SK-N-SH treated with all-trans-retinoic acid at 6 μM for 48 hours (cell line): ENCODE measurements at regions not wholly inside any gene's neighbourhood (a gene's known extent, or its start where the extent isn't known, plus 50 kb on each side); places are given as distances from the start of the nearest gene placed in this dataset.

Source experiments
- BACH2 ChIP-seq: fragments of 250-450 bp; sonication (Bioruptor Pico); IDR thresholded peaks from 2 replicates; pipeline ENCODE4 v1.9.0; 2021; ENCODE audit warnings: mild to moderate bottlenecking, borderline replicate concordance
- PPARA ChIP-seq: fragments of 250-450 bp; sonication (Bioruptor Pico); IDR thresholded peaks from 2 replicates; pipeline ENCODE4 v1.5.0; 2020; ENCODE audit warnings: mild to moderate bottlenecking, borderline replicate concordance
- SNAI2 ChIP-seq: fragments of 250-450 bp; sonication (Bioruptor Pico); IDR thresholded peaks from 2 replicates; pipeline ENCODE4 v1.5.0; 2020; ENCODE audit warnings: mild to moderate bottlenecking, moderate library complexity
- TOX ChIP-seq: fragments of 250-450 bp; sonication (Bioruptor Pico); IDR thresholded peaks from 2 replicates; pipeline ENCODE4 v1.8.0; 2021; ENCODE audit warnings: mild to moderate bottlenecking, moderate library complexity, borderline replicate concordance
- ZC3H10 ChIP-seq: fragments of 250-450 bp; sonication (Bioruptor Pico); IDR thresholded peaks from 2 replicates; pipeline ENCODE4 v1.5.1; 2021; ENCODE audit warnings: mild to moderate bottlenecking, moderate library complexity
- TF ChIP-seq, protein P1 (sequence below): fragments of 250-450 bp; sonication (Bioruptor Pico); IDR thresholded peaks from 2 replicates; pipeline ENCODE4 v1.5.1; 2020; ENCODE audit warnings: low read depth, mild to moderate bottlenecking, moderate library complexity
- TF ChIP-seq, protein P2 (sequence below): fragments of 250-450 bp; sonication (Bioruptor Pico); IDR thresholded peaks from 2 replicates; pipeline ENCODE4 v1.8.0; 2020; ENCODE audit warnings: mild to moderate bottlenecking, moderate library complexity, borderline replicate concordance

DNA sequence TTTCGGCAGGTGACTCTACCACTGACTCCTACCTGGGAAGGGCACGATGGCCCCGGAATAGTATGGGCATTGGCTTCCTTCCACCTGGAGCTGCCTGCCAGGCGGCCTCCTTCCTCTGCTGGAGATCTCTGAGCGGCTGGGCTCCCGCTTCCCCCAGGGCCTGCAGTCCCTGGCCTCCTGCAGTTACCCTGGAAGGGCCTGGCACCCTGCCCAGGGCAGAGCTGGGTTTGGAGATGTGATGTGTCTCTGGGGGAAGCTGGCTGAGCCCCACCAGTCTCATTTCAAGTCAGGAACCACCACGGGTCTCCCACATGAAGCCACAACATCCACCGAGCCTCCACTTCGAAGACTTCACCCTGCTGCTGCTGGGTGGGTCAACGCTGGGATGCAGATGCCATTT is 97.9 kb downstream of the IRF8 start:
- TF ChIP-seq SNAI2 (no peak), TOX (CRISPR knock-in tag) (no peak), BACH2 (CRISPR knock-in tag) (no peak), PPARA (CRISPR knock-in tag) (no peak), ZC3H10 (CRISPR knock-in tag) (no peak)
- TF ChIP-seq, protein P1, sequence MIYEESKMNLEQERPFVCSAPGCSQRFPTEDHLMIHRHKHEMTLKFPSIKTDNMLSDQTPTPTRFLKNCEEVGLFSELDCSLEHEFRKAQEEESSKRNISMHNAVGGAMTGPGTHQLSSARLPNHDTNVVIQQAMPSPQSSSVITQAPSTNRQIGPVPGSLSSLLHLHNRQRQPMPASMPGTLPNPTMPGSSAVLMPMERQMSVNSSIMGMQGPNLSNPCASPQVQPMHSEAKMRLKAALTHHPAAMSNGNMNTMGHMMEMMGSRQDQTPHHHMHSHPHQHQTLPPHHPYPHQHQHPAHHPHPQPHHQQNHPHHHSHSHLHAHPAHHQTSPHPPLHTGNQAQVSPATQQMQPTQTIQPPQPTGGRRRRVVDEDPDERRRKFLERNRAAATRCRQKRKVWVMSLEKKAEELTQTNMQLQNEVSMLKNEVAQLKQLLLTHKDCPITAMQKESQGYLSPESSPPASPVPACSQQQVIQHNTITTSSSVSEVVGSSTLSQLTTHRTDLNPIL: no peak
- TF ChIP-seq, protein P2, sequence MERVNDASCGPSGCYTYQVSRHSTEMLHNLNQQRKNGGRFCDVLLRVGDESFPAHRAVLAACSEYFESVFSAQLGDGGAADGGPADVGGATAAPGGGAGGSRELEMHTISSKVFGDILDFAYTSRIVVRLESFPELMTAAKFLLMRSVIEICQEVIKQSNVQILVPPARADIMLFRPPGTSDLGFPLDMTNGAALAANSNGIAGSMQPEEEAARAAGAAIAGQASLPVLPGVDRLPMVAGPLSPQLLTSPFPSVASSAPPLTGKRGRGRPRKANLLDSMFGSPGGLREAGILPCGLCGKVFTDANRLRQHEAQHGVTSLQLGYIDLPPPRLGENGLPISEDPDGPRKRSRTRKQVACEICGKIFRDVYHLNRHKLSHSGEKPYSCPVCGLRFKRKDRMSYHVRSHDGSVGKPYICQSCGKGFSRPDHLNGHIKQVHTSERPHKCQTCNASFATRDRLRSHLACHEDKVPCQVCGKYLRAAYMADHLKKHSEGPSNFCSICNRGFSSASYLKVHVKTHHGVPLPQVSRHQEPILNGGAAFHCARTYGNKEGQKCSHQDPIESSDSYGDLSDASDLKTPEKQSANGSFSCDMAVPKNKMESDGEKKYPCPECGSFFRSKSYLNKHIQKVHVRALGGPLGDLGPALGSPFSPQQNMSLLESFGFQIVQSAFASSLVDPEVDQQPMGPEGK: no peak
